Nephron progenitor cell (in vitro differentiated cells): ENCODE measurements at regions not wholly inside any gene's neighbourhood (a gene's known extent, or its start where the extent isn't known, plus 50 kb on each side); places are given as distances from the start of the nearest gene placed in this dataset.

Experiments
- DNase-seq: peaks from one replicate; pipeline ENCODE4 v3.0.0; 2021
- H3K27ac Mint-ChIP-seq: 2 replicates; pipeline ENCODE4 v1.8.0; 2021; ENCODE audit warnings: mild to moderate bottlenecking, moderate library complexity, mixed read lengths
- H3K27me3 Mint-ChIP-seq: 2 replicates; pipeline ENCODE4 v1.8.0; 2021; ENCODE audit warnings: mild to moderate bottlenecking, low read depth, mixed read lengths; ENCODE audit not compliant: poor library complexity
- H3K36me3 Mint-ChIP-seq: 2 replicates; pipeline ENCODE4 v1.8.0; 2021; ENCODE audit warnings: low read depth, mixed read lengths
- H3K4me1 Mint-ChIP-seq: 2 replicates; pipeline ENCODE4 v1.8.0; 2021; ENCODE audit warnings: mixed read lengths
- H3K4me3 Mint-ChIP-seq: 2 replicates; pipeline ENCODE4 v1.8.0; 2021; ENCODE audit warnings: mild to moderate bottlenecking, moderate library complexity, mixed read lengths
- H3K9me3 Mint-ChIP-seq: 2 replicates; pipeline ENCODE4 v1.8.0; 2021; ENCODE audit warnings: mild to moderate bottlenecking, moderate library complexity, mixed read lengths
- CTCF ChIP-seq: fragments of 200-600 bp; sonication (generic); IDR thresholded peaks from 2 replicates; pipeline ENCODE4 v1.5.0; 2021; ENCODE audit warnings: antibody characterized with exemption

- no peak for DNase-seq
- H3K27me3 Mint-ChIP-seq, result peaks cover 14% of the 10 kb centered on the region
- TF ChIP-seq CTCF, result no peak
- H3K4me1 Mint-ChIP-seq, result peaks cover 32% of the 10 kb centered on the region
- H3K36me3 Mint-ChIP-seq, result no peaks in the 10 kb centered on the region
- H3K27ac Mint-ChIP-seq, result no peak overlapping the region
- H3K9me3 Mint-ChIP-seq, result peaks cover 15% of the 10 kb centered on the region
- H3K4me3 Mint-ChIP-seq, result no peak overlapping the region
These were observed 121.2 kb downstream of the TTLL2 start for GRCh38 chr6:167446046-167446445.

GRCh38 chr6:167446971-167447370 is 122.1 kb downstream of the TTLL2 start:
- no peak for DNase-seq
- H3K27me3 Mint-ChIP-seq, result peaks cover 10% of the 10 kb centered on the region
- peaks cover 15% of the 10 kb centered on the region for H3K9me3 Mint-ChIP-seq
- no peaks in the 10 kb centered on the region for H3K36me3 Mint-ChIP-seq
- peaks cover 26% of the 10 kb centered on the region for H3K4me1 Mint-ChIP-seq
- H3K27ac Mint-ChIP-seq, result no peak overlapping the region
- no peak for TF ChIP-seq CTCF
- no peak overlapping the region for H3K4me3 Mint-ChIP-seq

GRCh38 chr6:167448378-167448777 is 123.5 kb downstream of the TTLL2 start:
- H3K27me3 Mint-ChIP-seq, result peaks cover 4% of the 10 kb centered on the region
- DNase-seq, result no peak
- TF ChIP-seq CTCF, result no peak
- H3K36me3 Mint-ChIP-seq, result no peaks in the 10 kb centered on the region
- H3K4me3 Mint-ChIP-seq, result no peak overlapping the region
- H3K27ac Mint-ChIP-seq, result no peak overlapping the region
- peaks cover 13% of the 10 kb centered on the region for H3K9me3 Mint-ChIP-seq
- H3K4me1 Mint-ChIP-seq, result peaks cover 12% of the 10 kb centered on the region

- no peak for DNase-seq
- Mint-ChIP-seq H3K36me3 (no peaks in the 10 kb centered on the region), H3K27me3 (peaks cover 2% of the 10 kb centered on the region), H3K27ac (no peak overlapping the region), H3K4me1 (peaks cover 10% of the 10 kb centered on the region), H3K9me3 (peaks cover 4% of the 10 kb centered on the region), H3K4me3 (no peak overlapping the region)
- TF ChIP-seq CTCF, result no peak
These were observed 124.4 kb downstream of the TTLL2 start for GRCh38 chr6:167449094-167449861.

- no peak for TF ChIP-seq CTCF
- H3K27ac Mint-ChIP-seq, result no peak overlapping the region
- H3K4me3 Mint-ChIP-seq, result no peak overlapping the region
- H3K9me3 Mint-ChIP-seq, result no peaks in the 10 kb centered on the region
- DNase-seq, result no peak
- no peaks in the 10 kb centered on the region for H3K27me3 Mint-ChIP-seq
- H3K4me1 Mint-ChIP-seq, result peaks cover 7% of the 10 kb centered on the region
- no peaks in the 10 kb centered on the region for H3K36me3 Mint-ChIP-seq
These were observed 125.7 kb downstream of the TTLL2 start for GRCh38 chr6:167450626-167451025.
